ENCODE measurements at regions not wholly inside any gene's neighbourhood (a gene's known extent, or its start where the extent isn't known, plus 50 kb on each side); places are given as distances from the start of the nearest gene placed in this dataset.

DNA sequence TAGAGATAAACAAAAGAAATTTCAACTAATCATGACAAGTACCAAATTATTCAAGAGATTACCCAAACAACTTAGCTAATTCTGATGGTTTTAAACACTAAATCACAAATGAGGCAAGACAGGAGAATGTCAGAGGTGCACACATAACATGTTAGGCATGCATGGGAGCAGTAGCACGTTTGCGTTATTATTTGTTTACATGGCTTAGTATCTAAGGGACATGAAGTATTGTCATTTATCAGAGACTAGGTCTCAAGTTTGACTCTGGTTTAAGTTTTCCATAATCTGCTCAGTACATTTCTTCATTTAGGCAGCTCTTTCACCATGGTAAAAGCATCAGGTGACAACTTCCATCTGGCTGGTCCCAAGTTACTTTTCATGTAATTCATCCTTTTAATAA, 244.1 kb upstream of the TNC start:
- no peak for TF ChIP-seq POLR2A (IDR thresholded peaks at IDR 0.05)
- TF ChIP-seq, protein P1, sequence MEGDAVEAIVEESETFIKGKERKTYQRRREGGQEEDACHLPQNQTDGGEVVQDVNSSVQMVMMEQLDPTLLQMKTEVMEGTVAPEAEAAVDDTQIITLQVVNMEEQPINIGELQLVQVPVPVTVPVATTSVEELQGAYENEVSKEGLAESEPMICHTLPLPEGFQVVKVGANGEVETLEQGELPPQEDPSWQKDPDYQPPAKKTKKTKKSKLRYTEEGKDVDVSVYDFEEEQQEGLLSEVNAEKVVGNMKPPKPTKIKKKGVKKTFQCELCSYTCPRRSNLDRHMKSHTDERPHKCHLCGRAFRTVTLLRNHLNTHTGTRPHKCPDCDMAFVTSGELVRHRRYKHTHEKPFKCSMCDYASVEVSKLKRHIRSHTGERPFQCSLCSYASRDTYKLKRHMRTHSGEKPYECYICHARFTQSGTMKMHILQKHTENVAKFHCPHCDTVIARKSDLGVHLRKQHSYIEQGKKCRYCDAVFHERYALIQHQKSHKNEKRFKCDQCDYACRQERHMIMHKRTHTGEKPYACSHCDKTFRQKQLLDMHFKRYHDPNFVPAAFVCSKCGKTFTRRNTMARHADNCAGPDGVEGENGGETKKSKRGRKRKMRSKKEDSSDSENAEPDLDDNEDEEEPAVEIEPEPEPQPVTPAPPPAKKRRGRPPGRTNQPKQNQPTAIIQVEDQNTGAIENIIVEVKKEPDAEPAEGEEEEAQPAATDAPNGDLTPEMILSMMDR (IDR thresholded peaks at IDR 0.05), result no peak

Data from prostate gland (tissue), 2 donors.